K562 (cell line): ENCODE measurements at regions not wholly inside any gene's neighbourhood (a gene's known extent, or its start where the extent isn't known, plus 50 kb on each side); places are given as distances from the start of the nearest gene placed in this dataset.

Experiments used
- ATAC-seq: fragments of 200-7000 bp; cut with Tn5 transposase; 3 replicates; pipeline ENCODE4 v1.9.1; 2020; ENCODE audit warnings: moderate library complexity
- BruUV-seq: library from RNA; stranded (reverse); fragments of 400-500 nt; replicated peaks from 2 replicates; lab custom pipeline; 2021; lab: Mats Ljungman, UMichigan
- CTCF ChIA-PET: fragments of 300-600 bp; formaldehyde crosslinking; extraction: SDS; loops from one replicate; lab custom pipeline; 2021; ENCODE audit warnings: low intra/inter-chr PET ratio; lab: Yijun Ruan, JAX
- POLR2A ChIA-PET: fragments of 300-600, 350-650 bp; sonication (Branson Sonifier 250); formaldehyde crosslinking; extraction: SDS; loops from one replicate; lab custom pipeline; 2021; ENCODE audit warnings: antibody characterized with exemption, inconsistent platforms; lab: Yijun Ruan, JAX
- DNase-seq, 4 experiments: peaks; one replicate each; pipeline versions ENCODE4 v3.0.0 to v3.0.0-alpha.2; 2011 to 2018; ENCODE audit warnings: low spot score in 3 of 4, mixed read lengths in 3 of 4; ENCODE audit errors: extremely low read depth in 1 of 4
- FAIRE-seq: peaks from 2 replicates; lab custom pipeline; 2011; peaks lifted over from hg19 to GRCh38; lab: Jason Lieb, UNC
- H2AFZ ChIP-seq: 2 replicates; pipeline ENCODE4 v1.6.0; 2011; ENCODE audit warnings: low read depth, low read length, control low read depth, inconsistent platforms
- H3K27ac ChIP-seq: fragments of 200-600 bp; 3 replicates; pipeline ENCODE4 v1.8.0; 2011; ENCODE audit warnings: low read depth, mild to moderate bottlenecking, control low read depth, inconsistent platforms, low read length, moderate library complexity, mixed read lengths; ENCODE audit errors: extremely low read depth
- H3K27me3 ChIP-seq, 2 experiments: fragments of 300-600 bp in 1 of 2; 2 replicates in 1 of 2; 3 replicates in 1 of 2; pipeline versions ENCODE4 v1.6.0 to v1.8.0; 2011; ENCODE audit warnings: inconsistent platforms in 2 of 2, low read length in 2 of 2, mild to moderate bottlenecking in 1 of 2, mixed read lengths in 1 of 2, moderate library complexity in 1 of 2; ENCODE audit not compliant: control insufficient read depth in 2 of 2, insufficient read depth in 2 of 2
- H3K36me3 ChIP-seq: fragments of 300-600 bp; 3 replicates; pipeline ENCODE4 v1.8.0; 2011; ENCODE audit warnings: mild to moderate bottlenecking, low read length, inconsistent platforms; ENCODE audit not compliant: control insufficient read depth, insufficient read depth
- H3K4me1 ChIP-seq, 2 experiments: fragments of 200-600 bp in 1 of 2; replicated peaks in 1 of 2; 2 replicates in 1 of 2; 3 replicates in 1 of 2; pipeline versions ENCODE4 v1.5.1 to v1.8.0; 2011; ENCODE audit warnings: inconsistent platforms in 2 of 2, low read length in 2 of 2, mild to moderate bottlenecking in 1 of 2, mixed read lengths in 1 of 2, moderate library complexity in 1 of 2; ENCODE audit not compliant: control insufficient read depth in 2 of 2, insufficient read depth in 2 of 2
- H3K4me2 ChIP-seq: 2 replicates; pipeline ENCODE4 v1.6.1; 2011; ENCODE audit warnings: low read length, control low read depth, inconsistent platforms, mixed read lengths; ENCODE audit not compliant: insufficient read depth
- H3K4me3 ChIP-seq: fragments of 200-600 bp; sonication (generic), shearing (Covaris generic); 2 replicates; pipeline ENCODE4 v1.5.1; 2016; ENCODE audit warnings: control low read depth, inconsistent platforms
- H3K79me2 ChIP-seq: fragments of 200-600 bp; 3 replicates; pipeline ENCODE4 v1.8.0; 2011; ENCODE audit warnings: low read length, inconsistent platforms; ENCODE audit not compliant: control insufficient read depth, insufficient read depth
- H3K9ac ChIP-seq, 2 experiments: 2 replicates each; pipeline versions ENCODE4 v1.6.0 to v1.6.1; 2011; ENCODE audit warnings: low read depth in 2 of 2, low read length in 2 of 2, control low read depth in 1 of 2, inconsistent platforms in 1 of 2, mild to moderate bottlenecking in 1 of 2, mixed read lengths in 1 of 2; ENCODE audit not compliant: insufficient read depth in 1 of 2
- H3K9me1 ChIP-seq: one replicate; pipeline ENCODE4 v1.6.0; 2011; ENCODE audit warnings: inconsistent platforms, mild to moderate bottlenecking, low read length, moderate library complexity; ENCODE audit not compliant: control insufficient read depth, insufficient read depth
- H3K9me3 ChIP-seq: replicated peaks from 2 replicates; pipeline ENCODE4 v1.5.1; 2011; ENCODE audit warnings: low read depth, low read length, inconsistent platforms; ENCODE audit not compliant: control insufficient read depth, insufficient read depth
- H4K20me1 ChIP-seq: replicated peaks from 2 replicates; pipeline ENCODE4 v1.6.1; 2011; ENCODE audit warnings: low read length, inconsistent platforms, mixed read lengths; ENCODE audit not compliant: control insufficient read depth, insufficient read depth
- BRD4 ChIP-seq: fragments of 200-600 bp; sonication (generic); IDR thresholded peaks from 2 replicates; pipeline ENCODE4 v1.6.1; 2017; ENCODE audit warnings: inconsistent platforms
- EWSR1 ChIP-seq: fragments of 450-650 bp; IDR thresholded peaks from 2 replicates; pipeline ENCODE4 v1.6.1; 2018; ENCODE audit warnings: borderline replicate concordance, mild to moderate bottlenecking, low read depth, moderate library complexity; ENCODE audit not compliant: partially characterized antibody
- HMGN3 ChIP-seq: IDR thresholded peaks from 2 replicates; pipeline ENCODE4 v1.6.1; 2011; ENCODE audit warnings: borderline replicate concordance, low read depth, mild to moderate bottlenecking, mixed read lengths, low read length; ENCODE audit not compliant: insufficient read length; ENCODE audit errors: extremely low read depth
- MCM7 ChIP-seq, 2 experiments: fragments of 450-650 bp; IDR thresholded peaks; 2 replicates each; pipeline ENCODE4 v1.6.1; 2016 to 2018
- RAD51 ChIP-seq: fragments of 450-650 bp; IDR thresholded peaks from 2 replicates; pipeline ENCODE4 v1.7.1; 2016; ENCODE audit warnings: low read depth, mild to moderate bottlenecking, borderline replicate concordance
- SIX5 ChIP-seq, 2 experiments: IDR thresholded peaks; 2 replicates each; pipeline ENCODE4 v1.6.1; 2011; ENCODE audit warnings: low read length in 2 of 2, borderline replicate concordance in 1 of 2, low read depth in 1 of 2, mild to moderate bottlenecking in 1 of 2, moderate library complexity in 1 of 2; ENCODE audit not compliant: insufficient read depth in 1 of 2
- ZBTB7A ChIP-seq: IDR thresholded peaks from 2 replicates; pipeline ENCODE4 v1.6.1; 2011; ENCODE audit warnings: low read depth, mild to moderate bottlenecking, low read length, moderate library complexity, borderline replicate concordance; ENCODE audit not compliant: control insufficient read depth
- ZNF507 ChIP-seq: conservative IDR thresholded peaks from 2 replicates; pipeline ENCODE4 v1.6.1; 2017; ENCODE audit warnings: missing genetic modification characterization, missing compliant biosample characterization
- WGBS: fragments of 100-300 bp; shearing (Covaris generic); methylation state at CpG from one replicate; pipeline ENCODE4 v1.1.6; 2016; ENCODE audit warnings: low coverage, mixed read lengths; ENCODE audit not compliant: insufficient coverage; ENCODE audit errors: missing lambda C conversion rate; 5-methylcytosine and 5-hydroxymethylcytosine counted together
- in situ Hi-C: fragments of 300-500 bp; cut with MboI; formaldehyde crosslinking; loops from 4 replicates; pipeline ENCODE4 v1.15.0; 2018; ENCODE audit warnings: inconsistent platforms, mixed read lengths
- intact Hi-C: fragments of 100-400 bp; cut with micrococcal nuclease; formaldehyde crosslinking; loops from 2 replicates; pipeline ENCODE4 v1.14.2; 2022
- TF ChIP-seq, protein P1 (sequence below): fragments of 250-450 bp; sonication (Bioruptor Pico); IDR thresholded peaks from 2 replicates; pipeline ENCODE4 v1.9.0; 2021; ENCODE audit warnings: mild to moderate bottlenecking, inconsistent platforms

DNA sequence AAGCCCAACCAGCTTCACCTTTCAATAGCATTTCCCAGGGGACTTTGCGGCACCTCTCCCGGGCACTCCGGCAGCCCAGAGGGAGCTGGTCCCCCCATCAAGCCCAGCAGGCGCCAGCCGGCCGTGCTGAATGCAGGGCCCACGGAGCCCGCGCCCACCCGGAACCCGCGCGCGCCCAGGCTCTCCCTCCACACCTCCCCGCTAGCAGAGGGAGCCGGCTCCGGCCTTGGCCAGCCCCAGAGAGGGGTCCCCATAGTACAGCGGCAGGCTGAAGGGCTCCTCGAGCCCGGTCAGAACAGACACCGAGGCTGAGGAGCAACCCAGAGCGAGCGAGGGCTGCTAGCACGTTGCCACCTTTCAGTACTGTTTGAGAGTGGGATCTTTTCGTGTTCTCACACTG lies 300.8 kb downstream of the DSEL start:
- BruUV-seq, result no TSS peak
- Histone ChIP-seq H4K20me1 (no peaks in the 10 kb centered on the region), H3K36me3 (no peaks in the 10 kb centered on the region), H2AFZ (no peak overlapping the region), H3K9ac (no peak overlapping the region), H3K9me1 (no peaks in the 10 kb centered on the region), H3K27me3 (no peaks in the 10 kb centered on the region), H3K27ac (no peak overlapping the region), H3K79me2 (no peaks in the 10 kb centered on the region), H3K4me2 (no peak overlapping the region), H3K4me3 (no peak overlapping the region), H3K4me1 (no peaks in the 10 kb centered on the region), H3K9me3 (no peaks in the 10 kb centered on the region)
- WGBS, result 2% methylated on average over 9 of the region's 25 CpGs
- POLR2A ChIA-PET, result no interaction called here
- TF ChIP-seq BRD4 (no peak), SIX5 (IDR thresholded peaks at IDR 0.05; ENCODE audit: borderline replicate concordance in 1 of 2, insufficient read depth in 1 of 2, low read depth in 1 of 2, low read length in 2 of 2) (no peak), ZBTB7A (no peak), EWSR1 (no peak), ZNF507 (no peak), RAD51 (no peak), HMGN3 (no peak), MCM7 (IDR thresholded peaks at IDR 0.05) (no peak)
- TF ChIP-seq, protein P1, sequence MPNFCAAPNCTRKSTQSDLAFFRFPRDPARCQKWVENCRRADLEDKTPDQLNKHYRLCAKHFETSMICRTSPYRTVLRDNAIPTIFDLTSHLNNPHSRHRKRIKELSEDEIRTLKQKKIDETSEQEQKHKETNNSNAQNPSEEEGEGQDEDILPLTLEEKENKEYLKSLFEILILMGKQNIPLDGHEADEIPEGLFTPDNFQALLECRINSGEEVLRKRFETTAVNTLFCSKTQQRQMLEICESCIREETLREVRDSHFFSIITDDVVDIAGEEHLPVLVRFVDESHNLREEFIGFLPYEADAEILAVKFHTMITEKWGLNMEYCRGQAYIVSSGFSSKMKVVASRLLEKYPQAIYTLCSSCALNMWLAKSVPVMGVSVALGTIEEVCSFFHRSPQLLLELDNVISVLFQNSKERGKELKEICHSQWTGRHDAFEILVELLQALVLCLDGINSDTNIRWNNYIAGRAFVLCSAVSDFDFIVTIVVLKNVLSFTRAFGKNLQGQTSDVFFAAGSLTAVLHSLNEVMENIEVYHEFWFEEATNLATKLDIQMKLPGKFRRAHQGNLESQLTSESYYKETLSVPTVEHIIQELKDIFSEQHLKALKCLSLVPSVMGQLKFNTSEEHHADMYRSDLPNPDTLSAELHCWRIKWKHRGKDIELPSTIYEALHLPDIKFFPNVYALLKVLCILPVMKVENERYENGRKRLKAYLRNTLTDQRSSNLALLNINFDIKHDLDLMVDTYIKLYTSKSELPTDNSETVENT, result no peak
- ATAC-seq, result no peak
- in situ Hi-C loops (loop anchor here (25.0 kb wide), 1 partner anchor 1447 kb away; no protein-coding TSS in a partner anchor), intact Hi-C loops (loop anchor here (5.0 kb wide), 2 partner anchors 1447 to 1522 kb away; no protein-coding TSS in a partner anchor)
- no peak for FAIRE-seq
- DNase-seq, result no peak
- CTCF ChIA-PET, result no interaction called here
